T-helper 9 cell (primary cell): ENCODE measurements at regions not wholly inside any gene's neighbourhood (a gene's known extent, or its start where the extent isn't known, plus 50 kb on each side); places are given as distances from the start of the nearest gene placed in this dataset.
"Not testable (repeated sequence)": the region's sequence is repeated elsewhere in the genome, so short reads cannot be mapped to it uniquely, and the experiment has no call there.

Source experiments
- DNase-seq: peaks from one replicate; pipeline ENCODE4 v3.0.0-alpha.2; 2020

GRCh38 chr13:18822655-18823639, 358.7 kb downstream of the TUBA3C start:
- DNase-seq: not testable (repeated sequence)

- DNase-seq: not testable (repeated sequence)
Observed at GRCh38 chr13:18773988-18774387, 407.6 kb downstream of the TUBA3C start.

- DNase-seq: not testable (repeated sequence)
Observed at GRCh38 chr13:18741696-18742095, 439.9 kb downstream of the TUBA3C start.

- DNase-seq: no peak
Observed at GRCh38 chr13:18739310-18739709, 442.3 kb downstream of the TUBA3C start.

- DNase-seq: not testable (repeated sequence)
Observed at GRCh38 chr13:18738086-18738485, 443.5 kb downstream of the TUBA3C start.

GRCh38 chr13:18727138-18727537, 454.5 kb downstream of the TUBA3C start:
- not testable (repeated sequence) for DNase-seq

- not testable (repeated sequence) for DNase-seq
Observed at GRCh38 chr13:18726524-18726923, 455.1 kb downstream of the TUBA3C start.

GRCh38 chr13:18725242-18725822, 456.3 kb downstream of the TUBA3C start:
- DNase-seq: not testable (repeated sequence)

- no peak for DNase-seq
Observed at GRCh38 chr13:18714889-18715288, 466.7 kb downstream of the TUBA3C start.

- not testable (repeated sequence) for DNase-seq
Observed at GRCh38 chr13:18710673-18711072, 471.0 kb downstream of the TUBA3C start.

- DNase-seq: not testable (repeated sequence)
Observed at GRCh38 chr13:18706538-18706937, 475.1 kb downstream of the TUBA3C start.

GRCh38 chr13:18702464-18703247, 479.0 kb downstream of the TUBA3C start:
- DNase-seq: not testable (repeated sequence)

- DNase-seq: not testable (repeated sequence)
Observed at GRCh38 chr13:18698332-18698731, 483.3 kb downstream of the TUBA3C start.

GRCh38 chr13:18697851-18698250, 483.8 kb downstream of the TUBA3C start:
- not testable (repeated sequence) for DNase-seq

- not testable (repeated sequence) for DNase-seq
Observed at GRCh38 chr13:18697221-18697620, 484.4 kb downstream of the TUBA3C start.

- DNase-seq: not testable (repeated sequence)
Observed at GRCh38 chr13:18677403-18677802, 504.2 kb downstream of the TUBA3C start.

- DNase-seq: not testable (repeated sequence)
Observed at GRCh38 chr13:18675268-18675667, 506.4 kb downstream of the TUBA3C start.

GRCh38 chr13:18673794-18674193, 507.8 kb downstream of the TUBA3C start:
- not testable (repeated sequence) for DNase-seq

- DNase-seq: not testable (repeated sequence)
Observed at GRCh38 chr13:18666585-18666984, 515.0 kb downstream of the TUBA3C start.

- not testable (repeated sequence) for DNase-seq
Observed at GRCh38 chr13:18665716-18666115, 515.9 kb downstream of the TUBA3C start.

GRCh38 chr13:18665124-18665523, 516.5 kb downstream of the TUBA3C start:
- not testable (repeated sequence) for DNase-seq

GRCh38 chr13:18663222-18663621, 518.4 kb downstream of the TUBA3C start:
- not testable (repeated sequence) for DNase-seq
